OCI-LY1 (cell line): ENCODE measurements at regions not wholly inside any gene's neighbourhood (a gene's known extent, or its start where the extent isn't known, plus 50 kb on each side); places are given as distances from the start of the nearest gene placed in this dataset.

Experiments used
- H2AFZ ChIP-seq: fragments of 200-600 bp; sonication (generic), shearing (Covaris generic); 2 replicates; pipeline ENCODE4 v1.6.0; 2014; ENCODE audit warnings: antibody characterized with exemption, mild to moderate bottlenecking, low read length
- H3F3A ChIP-seq: fragments of 200-600 bp; sonication (generic), shearing (Covaris generic); 2 replicates; pipeline ENCODE4 v1.6.0; 2014; ENCODE audit warnings: mild to moderate bottlenecking, antibody characterized with exemption, low read length, moderate library complexity; ENCODE audit not compliant: insufficient read depth
- H3K27ac ChIP-seq: fragments of 200-600 bp; sonication (generic); 2 replicates; pipeline ENCODE4 v1.5.1; 2014; ENCODE audit warnings: low read length, mixed run types, mild to moderate bottlenecking, low read depth; ENCODE audit not compliant: poor library complexity, severe bottlenecking
- H3K27me3 ChIP-seq: fragments of 200-600 bp; sonication (generic); 2 replicates; pipeline ENCODE4 v1.6.0; 2014; ENCODE audit warnings: antibody characterized with exemption, mild to moderate bottlenecking, low read length, moderate library complexity; ENCODE audit not compliant: insufficient read depth
- H3K36me3 ChIP-seq: fragments of 200-600 bp; sonication (generic); 2 replicates; pipeline ENCODE4 v1.6.1; 2014; ENCODE audit warnings: mild to moderate bottlenecking, antibody characterized with exemption, low read length, moderate library complexity, mixed read lengths; ENCODE audit not compliant: insufficient read depth
- H3K4me1 ChIP-seq: fragments of 200-600 bp; sonication (generic); 2 replicates; pipeline ENCODE4 v1.5.1; 2014; ENCODE audit warnings: mild to moderate bottlenecking, low read length, moderate library complexity; ENCODE audit not compliant: insufficient read depth, severe bottlenecking
- H3K4me2 ChIP-seq: fragments of 200-600 bp; sonication (generic), shearing (Covaris generic); 2 replicates; pipeline ENCODE4 v1.6.1; 2014; ENCODE audit warnings: low read length
- H3K4me3 ChIP-seq: fragments of 200-600 bp; sonication (generic); 2 replicates; pipeline ENCODE4 v1.5.1; 2014; ENCODE audit warnings: low read length, low read depth, mild to moderate bottlenecking, mixed read lengths; ENCODE audit not compliant: poor library complexity, severe bottlenecking
- H3K79me2 ChIP-seq: fragments of 200-600 bp; shearing (Covaris generic); 2 replicates; pipeline ENCODE4 v1.6.1; 2016; ENCODE audit warnings: mixed run types, low read length, mixed read lengths; ENCODE audit not compliant: insufficient read depth
- H3K9ac ChIP-seq: fragments of 200-600 bp; sonication (generic), shearing (Covaris generic); 2 replicates; pipeline ENCODE4 v1.6.1; 2014; ENCODE audit warnings: mild to moderate bottlenecking, low read length, mixed read lengths
- H3K9me2 ChIP-seq: fragments of 200-600 bp; sonication (generic), shearing (Covaris generic); 2 replicates; pipeline ENCODE4 v1.6.1; 2014; ENCODE audit warnings: low read depth, mild to moderate bottlenecking, low read length, mixed read lengths
- H3K9me3 ChIP-seq: fragments of 200-600 bp; shearing (Covaris generic); 2 replicates; pipeline ENCODE4 v1.6.1; 2014; ENCODE audit warnings: low read length, mixed read lengths
- H4K20me1 ChIP-seq: fragments of 200-600 bp; sonication (generic), shearing (Covaris generic); 2 replicates; pipeline ENCODE4 v1.6.0; 2016; ENCODE audit warnings: mild to moderate bottlenecking, low read length; ENCODE audit not compliant: insufficient read depth
- EZH2 ChIP-seq: fragments of 200-600 bp; sonication (generic), shearing (Covaris generic); IDR thresholded peaks from 2 replicates; pipeline ENCODE4 v1.8.0; 2017; ENCODE audit warnings: borderline replicate concordance, mixed run types, mild to moderate bottlenecking, antibody characterized with exemption, low read length, moderate library complexity, mixed read lengths
- TF ChIP-seq, protein P1 (sequence below): fragments of 200-600 bp; sonication (generic), shearing (Covaris generic); IDR thresholded peaks from 2 replicates; pipeline ENCODE4 v1.5.1; 2017; ENCODE audit warnings: mild to moderate bottlenecking, antibody characterized with exemption, low read length, moderate library complexity, mixed read lengths

DNA sequence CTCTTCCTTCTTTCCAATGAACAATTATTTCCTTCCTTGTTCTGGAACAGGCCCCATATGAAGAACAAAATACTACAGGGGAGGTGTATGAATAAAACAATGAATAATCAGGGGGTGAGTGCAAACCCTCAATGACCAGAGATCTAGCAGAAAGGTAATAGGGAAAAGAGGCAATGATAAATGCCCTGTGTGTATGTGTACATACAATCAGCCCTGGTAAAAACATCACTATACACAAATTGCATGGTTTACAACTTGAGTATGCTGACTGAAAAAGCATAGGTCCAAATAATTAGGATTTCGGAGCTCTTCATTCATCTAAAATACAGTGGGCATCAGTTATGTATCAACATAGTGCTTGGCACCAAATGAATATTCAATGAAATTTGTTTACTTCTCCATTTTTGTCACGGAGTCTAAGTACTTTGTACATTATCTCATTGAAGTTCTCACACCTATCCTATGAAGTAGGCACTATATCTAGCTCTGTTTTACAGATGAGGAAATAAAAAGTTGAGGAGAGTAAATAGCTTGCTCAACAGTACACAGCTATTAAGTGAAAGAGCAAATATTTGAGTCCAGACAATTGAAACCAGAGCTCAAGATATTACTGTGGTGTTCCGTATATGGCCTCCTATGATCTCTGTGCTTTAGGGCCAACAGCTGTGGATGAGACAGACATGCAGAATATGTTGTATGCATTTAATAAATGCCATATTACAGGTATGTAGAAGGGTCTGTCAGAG lies 1065.4 kb downstream of the SORCS3 start:
- no peaks in the 10 kb centered on the region for H3K9me2 ChIP-seq
- no peak overlapping the region for H2AFZ ChIP-seq
- H3K4me2 ChIP-seq: no peak overlapping the region
- H3K79me2 ChIP-seq: no peaks in the 10 kb centered on the region
- no peak overlapping the region for H3K4me3 ChIP-seq
- H3F3A ChIP-seq: no peaks in the 10 kb centered on the region
- H4K20me1 ChIP-seq: no peaks in the 10 kb centered on the region
- H3K27me3 ChIP-seq: no peaks in the 10 kb centered on the region
- H3K27ac ChIP-seq: no peak overlapping the region
- H3K9me3 ChIP-seq: no peaks in the 10 kb centered on the region
- no peaks in the 10 kb centered on the region for H3K4me1 ChIP-seq
- no peak overlapping the region for H3K9ac ChIP-seq
- TF ChIP-seq EZH2: no peak
- TF ChIP-seq, protein P1, sequence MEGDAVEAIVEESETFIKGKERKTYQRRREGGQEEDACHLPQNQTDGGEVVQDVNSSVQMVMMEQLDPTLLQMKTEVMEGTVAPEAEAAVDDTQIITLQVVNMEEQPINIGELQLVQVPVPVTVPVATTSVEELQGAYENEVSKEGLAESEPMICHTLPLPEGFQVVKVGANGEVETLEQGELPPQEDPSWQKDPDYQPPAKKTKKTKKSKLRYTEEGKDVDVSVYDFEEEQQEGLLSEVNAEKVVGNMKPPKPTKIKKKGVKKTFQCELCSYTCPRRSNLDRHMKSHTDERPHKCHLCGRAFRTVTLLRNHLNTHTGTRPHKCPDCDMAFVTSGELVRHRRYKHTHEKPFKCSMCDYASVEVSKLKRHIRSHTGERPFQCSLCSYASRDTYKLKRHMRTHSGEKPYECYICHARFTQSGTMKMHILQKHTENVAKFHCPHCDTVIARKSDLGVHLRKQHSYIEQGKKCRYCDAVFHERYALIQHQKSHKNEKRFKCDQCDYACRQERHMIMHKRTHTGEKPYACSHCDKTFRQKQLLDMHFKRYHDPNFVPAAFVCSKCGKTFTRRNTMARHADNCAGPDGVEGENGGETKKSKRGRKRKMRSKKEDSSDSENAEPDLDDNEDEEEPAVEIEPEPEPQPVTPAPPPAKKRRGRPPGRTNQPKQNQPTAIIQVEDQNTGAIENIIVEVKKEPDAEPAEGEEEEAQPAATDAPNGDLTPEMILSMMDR: no peak
- H3K36me3 ChIP-seq: no peaks in the 10 kb centered on the region

DNA sequence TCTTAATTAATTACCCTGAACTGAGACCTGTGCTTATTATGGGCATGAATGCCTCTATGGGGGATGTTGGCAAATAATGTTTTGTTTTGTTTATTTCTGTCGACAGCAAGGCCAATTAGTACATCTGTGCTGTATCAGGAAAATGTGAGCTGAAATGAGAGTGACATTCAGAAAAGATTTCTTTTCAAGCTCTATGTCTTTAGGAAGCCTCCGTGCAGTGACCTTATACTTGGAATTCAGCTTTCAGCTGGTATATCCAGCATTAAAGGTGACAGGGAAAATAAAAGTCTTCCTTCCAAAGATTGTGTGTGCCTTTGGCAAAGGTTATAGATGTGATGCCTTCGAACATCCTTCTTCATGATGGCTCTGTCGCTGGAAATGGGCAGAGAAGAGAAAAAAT lies 1061.1 kb downstream of the SORCS3 start:
- Histone ChIP-seq H2AFZ (no peak overlapping the region), H3F3A (no peaks in the 10 kb centered on the region), H3K36me3 (no peaks in the 10 kb centered on the region), H3K79me2 (no peaks in the 10 kb centered on the region), H3K27me3 (no peaks in the 10 kb centered on the region), H3K27ac (no peak overlapping the region), H3K9me3 (no peaks in the 10 kb centered on the region), H3K9ac (no peak overlapping the region), H3K4me2 (no peak overlapping the region), H3K4me3 (no peak overlapping the region), H3K9me2 (no peaks in the 10 kb centered on the region), H3K4me1 (no peaks in the 10 kb centered on the region), H4K20me1 (no peaks in the 10 kb centered on the region)
- no peak for TF ChIP-seq EZH2

- no peaks in the 10 kb centered on the region for H3K27me3 ChIP-seq
- H4K20me1 ChIP-seq: no peaks in the 10 kb centered on the region
- no peaks in the 10 kb centered on the region for H3F3A ChIP-seq
- H3K4me2 ChIP-seq: no peak overlapping the region
- H3K9me3 ChIP-seq: no peaks in the 10 kb centered on the region
- no peaks in the 10 kb centered on the region for H3K4me1 ChIP-seq
- no peaks in the 10 kb centered on the region for H3K9me2 ChIP-seq
- no peaks in the 10 kb centered on the region for H3K79me2 ChIP-seq
- H3K27ac ChIP-seq: no peak overlapping the region
- no peak overlapping the region for H3K9ac ChIP-seq
- H3K36me3 ChIP-seq: no peaks in the 10 kb centered on the region
- H2AFZ ChIP-seq: no peak overlapping the region
- no peak for TF ChIP-seq EZH2
- TF ChIP-seq, protein P1: no peak
- H3K4me3 ChIP-seq: no peak overlapping the region
Measured at GRCh38 chr10:105700218-105700617, 1059.1 kb downstream of the SORCS3 start.

DNA sequence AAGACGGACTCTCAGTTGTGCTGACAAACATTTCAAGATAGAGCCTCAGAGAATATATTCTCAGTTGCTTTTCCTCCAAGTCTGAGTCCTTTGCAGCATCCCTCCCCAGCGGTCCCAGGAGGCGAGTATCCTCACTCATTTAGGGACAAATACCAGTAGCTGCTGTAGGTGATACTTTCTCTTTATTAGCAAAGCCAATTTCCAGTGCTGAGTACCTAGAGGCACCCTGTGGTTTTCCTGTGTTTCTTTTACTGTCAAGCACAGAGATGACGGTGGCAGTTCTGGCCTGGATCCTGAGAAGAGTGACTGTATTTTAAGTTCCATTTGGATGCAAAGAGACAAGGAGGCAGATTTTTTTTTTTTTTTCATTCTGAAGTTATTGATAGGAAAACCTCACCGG lies 1058.4 kb downstream of the SORCS3 start:
- no peaks in the 10 kb centered on the region for H3K9me3 ChIP-seq
- no peak overlapping the region for H3K4me3 ChIP-seq
- no peak overlapping the region for H3K9ac ChIP-seq
- no peak overlapping the region for H2AFZ ChIP-seq
- H3K4me1 ChIP-seq: no peaks in the 10 kb centered on the region
- H3F3A ChIP-seq: no peaks in the 10 kb centered on the region
- no peaks in the 10 kb centered on the region for H3K79me2 ChIP-seq
- H3K36me3 ChIP-seq: no peaks in the 10 kb centered on the region
- H3K27me3 ChIP-seq: no peaks in the 10 kb centered on the region
- H3K27ac ChIP-seq: no peak overlapping the region
- H3K9me2 ChIP-seq: no peaks in the 10 kb centered on the region
- no peaks in the 10 kb centered on the region for H4K20me1 ChIP-seq
- TF ChIP-seq, protein P1: no peak
- H3K4me2 ChIP-seq: no peak overlapping the region
